ENCODE measurements at regions not wholly inside any gene's neighbourhood (a gene's known extent, or its start where the extent isn't known, plus 50 kb on each side); places are given as distances from the start of the nearest gene placed in this dataset.

GRCh38 chr9:1575939-1576338 is 439.2 kb upstream of the SMARCA2 start:
- Histone ChIP-seq H3K4me3 (replicated peaks in 1 of 4; ENCODE audit: control extremely low read depth in 1 of 4, insufficient read depth in 1 of 4, low read depth in 3 of 4, low read length in 4 of 4) (no peak overlapping the region), H2AFZ (ENCODE audit: low read length) (no peak overlapping the region), H3K27me3 (ENCODE audit: control insufficient read depth, insufficient read depth, low read length) (no peaks in the 10 kb centered on the region), H3K79me2 (ENCODE audit: control insufficient read depth, insufficient read depth, low read length) (no peaks in the 10 kb centered on the region), H3K4me2 (ENCODE audit: extremely low read depth, insufficient read depth, low read length) (no peak overlapping the region), H4K20me1 (ENCODE audit: control insufficient read depth, extremely low read depth, insufficient read depth, low read length) (no peaks in the 10 kb centered on the region), H3K9ac (ENCODE audit: insufficient read depth, low read length) (no peak overlapping the region), H3K36me3 (ENCODE audit: control insufficient read depth, insufficient read depth, low read length) (no peaks in the 10 kb centered on the region), H3K4me1 (ENCODE audit: control insufficient read depth, extremely low read depth, insufficient read depth, low read length) (no peaks in the 10 kb centered on the region), H3K9me3 (ENCODE audit: control insufficient read depth, insufficient read depth, low read depth, low read length) (no peaks in the 10 kb centered on the region), H3K27ac (ENCODE audit: insufficient read depth, low read length) (no peak overlapping the region)
- TF ChIP-seq, protein P1, sequence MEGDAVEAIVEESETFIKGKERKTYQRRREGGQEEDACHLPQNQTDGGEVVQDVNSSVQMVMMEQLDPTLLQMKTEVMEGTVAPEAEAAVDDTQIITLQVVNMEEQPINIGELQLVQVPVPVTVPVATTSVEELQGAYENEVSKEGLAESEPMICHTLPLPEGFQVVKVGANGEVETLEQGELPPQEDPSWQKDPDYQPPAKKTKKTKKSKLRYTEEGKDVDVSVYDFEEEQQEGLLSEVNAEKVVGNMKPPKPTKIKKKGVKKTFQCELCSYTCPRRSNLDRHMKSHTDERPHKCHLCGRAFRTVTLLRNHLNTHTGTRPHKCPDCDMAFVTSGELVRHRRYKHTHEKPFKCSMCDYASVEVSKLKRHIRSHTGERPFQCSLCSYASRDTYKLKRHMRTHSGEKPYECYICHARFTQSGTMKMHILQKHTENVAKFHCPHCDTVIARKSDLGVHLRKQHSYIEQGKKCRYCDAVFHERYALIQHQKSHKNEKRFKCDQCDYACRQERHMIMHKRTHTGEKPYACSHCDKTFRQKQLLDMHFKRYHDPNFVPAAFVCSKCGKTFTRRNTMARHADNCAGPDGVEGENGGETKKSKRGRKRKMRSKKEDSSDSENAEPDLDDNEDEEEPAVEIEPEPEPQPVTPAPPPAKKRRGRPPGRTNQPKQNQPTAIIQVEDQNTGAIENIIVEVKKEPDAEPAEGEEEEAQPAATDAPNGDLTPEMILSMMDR (conservative IDR thresholded peaks at IDR 0.05 in 1 of 2, IDR thresholded peaks at IDR 0.05 in 1 of 2; ENCODE audit: low read depth in 1 of 2, low read length in 2 of 2): no peak
- TF ChIP-seq EZH2 (IDR thresholded peaks at IDR 0.05; ENCODE audit: low read length, missing control alignments): no peak
- no peak for DNase-seq (ENCODE audit: low read depth in 2 of 2)

GRCh38 chr9:1580215-1580614 is 434.9 kb upstream of the SMARCA2 start:
- no peaks in the 10 kb centered on the region for H3K9me3 ChIP-seq (ENCODE audit: control insufficient read depth, insufficient read depth, low read depth, low read length)
- no peaks in the 10 kb centered on the region for H3K79me2 ChIP-seq (ENCODE audit: control insufficient read depth, insufficient read depth, low read length)
- no peak overlapping the region for H3K9ac ChIP-seq (ENCODE audit: insufficient read depth, low read length)
- DNase-seq (ENCODE audit: low read depth in 2 of 2): no peak
- TF ChIP-seq EZH2 (IDR thresholded peaks at IDR 0.05; ENCODE audit: low read length, missing control alignments): no peak
- TF ChIP-seq, protein P1 (conservative IDR thresholded peaks at IDR 0.05 in 1 of 2, IDR thresholded peaks at IDR 0.05 in 1 of 2; ENCODE audit: low read depth in 1 of 2, low read length in 2 of 2): no peak
- H3K4me3 ChIP-seq (replicated peaks in 1 of 4; ENCODE audit: control extremely low read depth in 1 of 4, insufficient read depth in 1 of 4, low read depth in 3 of 4, low read length in 4 of 4): no peak overlapping the region
- H4K20me1 ChIP-seq (ENCODE audit: control insufficient read depth, extremely low read depth, insufficient read depth, low read length): no peaks in the 10 kb centered on the region
- H3K4me1 ChIP-seq (ENCODE audit: control insufficient read depth, extremely low read depth, insufficient read depth, low read length): no peaks in the 10 kb centered on the region
- no peaks in the 10 kb centered on the region for H3K27me3 ChIP-seq (ENCODE audit: control insufficient read depth, insufficient read depth, low read length)
- H3K36me3 ChIP-seq (ENCODE audit: control insufficient read depth, insufficient read depth, low read length): no peaks in the 10 kb centered on the region
- H2AFZ ChIP-seq (ENCODE audit: low read length): no peak overlapping the region
- H3K27ac ChIP-seq (ENCODE audit: insufficient read depth, low read length): no peak overlapping the region
- H3K4me2 ChIP-seq (ENCODE audit: extremely low read depth, insufficient read depth, low read length): no peak overlapping the region

GRCh38 chr9:1581926-1582325 is 433.2 kb upstream of the SMARCA2 start:
- Histone ChIP-seq H3K27me3 (ENCODE audit: control insufficient read depth, insufficient read depth, low read length) (no peaks in the 10 kb centered on the region), H3K9ac (ENCODE audit: insufficient read depth, low read length) (no peak overlapping the region), H3K27ac (ENCODE audit: insufficient read depth, low read length) (no peak overlapping the region), H3K36me3 (ENCODE audit: control insufficient read depth, insufficient read depth, low read length) (no peaks in the 10 kb centered on the region), H3K4me3 (replicated peaks in 1 of 4; ENCODE audit: control extremely low read depth in 1 of 4, insufficient read depth in 1 of 4, low read depth in 3 of 4, low read length in 4 of 4) (no peak overlapping the region), H3K4me1 (ENCODE audit: control insufficient read depth, extremely low read depth, insufficient read depth, low read length) (no peaks in the 10 kb centered on the region), H2AFZ (ENCODE audit: low read length) (no peak overlapping the region), H3K4me2 (ENCODE audit: extremely low read depth, insufficient read depth, low read length) (no peak overlapping the region), H3K79me2 (ENCODE audit: control insufficient read depth, insufficient read depth, low read length) (no peaks in the 10 kb centered on the region), H3K9me3 (ENCODE audit: control insufficient read depth, insufficient read depth, low read depth, low read length) (no peaks in the 10 kb centered on the region), H4K20me1 (ENCODE audit: control insufficient read depth, extremely low read depth, insufficient read depth, low read length) (no peaks in the 10 kb centered on the region)
- TF ChIP-seq, protein P1 (conservative IDR thresholded peaks at IDR 0.05 in 1 of 2, IDR thresholded peaks at IDR 0.05 in 1 of 2; ENCODE audit: low read depth in 1 of 2, low read length in 2 of 2): no peak
- TF ChIP-seq EZH2 (IDR thresholded peaks at IDR 0.05; ENCODE audit: low read length, missing control alignments): no peak
- no peak for DNase-seq (ENCODE audit: low read depth in 2 of 2)

All from fibroblast of lung (primary cell).